KMS-11 (cell line): ENCODE measurements at regions not wholly inside any gene's neighbourhood (a gene's known extent, or its start where the extent isn't known, plus 50 kb on each side); places are given as distances from the start of the nearest gene placed in this dataset.

Experiments
- H2AFZ ChIP-seq: fragments of 200-600 bp; sonication (generic); 2 replicates; pipeline ENCODE4 v1.6.1; 2016; ENCODE audit warnings: antibody characterized with exemption, mixed run types, low read depth
- H3K27ac ChIP-seq: fragments of 200-600 bp; sonication (generic); 2 replicates; pipeline ENCODE4 v1.6.1; 2016; ENCODE audit warnings: mild to moderate bottlenecking, mixed run types
- H3K27me3 ChIP-seq: fragments of 200-600 bp; sonication (generic); 2 replicates; pipeline ENCODE4 v1.6.1; 2017; ENCODE audit warnings: mild to moderate bottlenecking, low read depth, mixed run types, moderate library complexity; ENCODE audit not compliant: insufficient read depth
- H3K36me3 ChIP-seq: fragments of 200-600 bp; sonication (generic); 2 replicates; pipeline ENCODE4 v1.6.1; 2017; ENCODE audit warnings: mild to moderate bottlenecking, mixed run types; ENCODE audit not compliant: insufficient read depth
- H3K4me1 ChIP-seq: fragments of 200-600 bp; sonication (generic); 2 replicates; pipeline ENCODE4 v1.6.1; 2016; ENCODE audit warnings: mild to moderate bottlenecking, low read depth, mixed run types; ENCODE audit not compliant: poor library complexity, severe bottlenecking
- H3K4me2 ChIP-seq: fragments of 200-600 bp; sonication (generic); 2 replicates; pipeline ENCODE4 v1.7.0; 2016; ENCODE audit warnings: mild to moderate bottlenecking, mixed run types
- H3K4me3 ChIP-seq: fragments of 200-600 bp; sonication (generic); IDR thresholded peaks from 2 replicates; pipeline ENCODE4 v1.6.1; 2017; ENCODE audit warnings: low read depth, low read length, mixed read lengths; ENCODE audit not compliant: insufficient read depth
- H3K79me2 ChIP-seq: fragments of 200-600 bp; sonication (generic); 2 replicates; pipeline ENCODE4 v1.6.1; 2016; ENCODE audit warnings: low read depth, mixed run types; ENCODE audit not compliant: insufficient read depth
- H3K9ac ChIP-seq: fragments of 200-600 bp; sonication (generic); 2 replicates; pipeline ENCODE4 v1.6.1; 2016; ENCODE audit warnings: mild to moderate bottlenecking, mixed run types
- H4K20me1 ChIP-seq: fragments of 200-600 bp; sonication (generic); 2 replicates; pipeline ENCODE4 v1.6.1; 2016; ENCODE audit warnings: mild to moderate bottlenecking, mixed run types; ENCODE audit not compliant: insufficient read depth
- CTCF ChIP-seq: fragments of 200-600 bp; sonication (generic); conservative IDR thresholded peaks from 2 replicates; pipeline ENCODE4 v1.6.1; 2017; ENCODE audit warnings: low read depth, mild to moderate bottlenecking, antibody characterized with exemption, low read length, moderate library complexity, mixed read lengths

GRCh38 chr4:133683967-133684366 lies 517.6 kb downstream of the PABPC4L start:
- H4K20me1 ChIP-seq, result no peaks in the 10 kb centered on the region
- H2AFZ ChIP-seq, result no peak overlapping the region

GRCh38 chr4:133668061-133668851 lies 519.2 kb downstream of the PCDH10 start:
- H3K79me2 ChIP-seq, result no peaks in the 10 kb centered on the region
- H3K27me3 ChIP-seq, result no peaks in the 10 kb centered on the region
- no peak overlapping the region for H3K4me2 ChIP-seq
- no peaks in the 10 kb centered on the region for H3K4me1 ChIP-seq
- no peaks in the 10 kb centered on the region for H4K20me1 ChIP-seq
- no peak overlapping the region for H3K9ac ChIP-seq
- H2AFZ ChIP-seq, result no peak overlapping the region
- H3K4me3 ChIP-seq, result no peak overlapping the region
- no peak for TF ChIP-seq CTCF
- no peak overlapping the region; the same call in 1 of the 2 replicates for H3K27ac ChIP-seq
- H3K36me3 ChIP-seq, result no peaks in the 10 kb centered on the region

More at GRCh38 chr4:133683967-133684366, 517.6 kb downstream of the PABPC4L start:
- TF ChIP-seq CTCF, result no peak
- no peak overlapping the region for H3K4me3 ChIP-seq
- H3K27me3 ChIP-seq, result no peaks in the 10 kb centered on the region
- no peaks in the 10 kb centered on the region for H3K79me2 ChIP-seq
- no peaks in the 10 kb centered on the region for H3K4me1 ChIP-seq
- no peak overlapping the region for H3K27ac ChIP-seq
- H3K4me2 ChIP-seq, result no peak overlapping the region
- no peaks in the 10 kb centered on the region for H3K36me3 ChIP-seq
- no peak overlapping the region for H3K9ac ChIP-seq

GRCh38 chr4:133647206-133647605 lies 498.1 kb downstream of the PCDH10 start:
- TF ChIP-seq CTCF, result no peak
- Histone ChIP-seq H2AFZ (no peak overlapping the region), H4K20me1 (no peaks in the 10 kb centered on the region), H3K4me1 (no peaks in the 10 kb centered on the region), H3K4me3 (no peak overlapping the region), H3K9ac (no peak overlapping the region), H3K4me2 (no peak overlapping the region), H3K79me2 (no peaks in the 10 kb centered on the region), H3K27ac (no peak overlapping the region), H3K36me3 (no peaks in the 10 kb centered on the region; the same call in 1 of the 2 replicates), H3K27me3 (no peaks in the 10 kb centered on the region)

- Histone ChIP-seq H3K36me3 (no peaks in the 10 kb centered on the region; the same call in 1 of the 2 replicates), H3K79me2 (no peaks in the 10 kb centered on the region), H4K20me1 (no peaks in the 10 kb centered on the region), H3K4me2 (no peak overlapping the region), H3K9ac (no peak overlapping the region), H2AFZ (no peak overlapping the region), H3K27me3 (no peaks in the 10 kb centered on the region), H3K4me1 (no peaks in the 10 kb centered on the region), H3K27ac (no peak overlapping the region), H3K4me3 (no peak overlapping the region)
- TF ChIP-seq CTCF, result no peak
Observed at GRCh38 chr4:133641191-133641590, 492.1 kb downstream of the PCDH10 start.
